ENCODE measurements at regions not wholly inside any gene's neighbourhood (a gene's known extent, or its start where the extent isn't known, plus 50 kb on each side); places are given as distances from the start of the nearest gene placed in this dataset.

DNA sequence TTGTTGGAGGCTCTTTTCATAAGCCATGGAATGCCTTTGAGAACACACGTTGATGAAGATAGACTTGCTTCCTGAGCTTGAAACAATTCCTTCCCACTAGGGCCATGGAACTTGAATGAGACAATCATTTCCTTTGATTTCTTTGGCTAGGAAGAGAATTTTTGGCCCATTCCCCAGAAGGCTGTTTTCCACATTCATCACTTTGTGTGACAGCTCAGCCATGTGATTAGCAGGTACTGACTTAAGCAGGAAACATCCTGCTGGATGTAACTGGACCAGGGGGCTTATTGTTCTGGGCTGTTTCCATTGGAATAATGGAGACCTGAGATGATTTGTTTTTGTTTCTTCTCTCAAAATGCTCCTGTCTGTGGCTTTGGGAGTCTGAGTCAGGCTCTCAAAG, 469.8 kb upstream of the SEL1L start:
- no peak for TF ChIP-seq EZH2 (IDR thresholded peaks at IDR 0.05; ENCODE audit: insufficient read depth, poor library complexity, severe bottlenecking)
- TF ChIP-seq EZH2phosphoT487 (IDR thresholded peaks at IDR 0.05; ENCODE audit: insufficient read depth, low read depth), result no peak
